Right ventricle myocardium inferior (tissue), 1 donor: ENCODE measurements at regions not wholly inside any gene's neighbourhood (a gene's known extent, or its start where the extent isn't known, plus 50 kb on each side); places are given as distances from the start of the nearest gene placed in this dataset.

Experiments used
- ATAC-seq: fragments of 200-7000 bp; cut with Tn5 transposase; one replicate; pipeline ENCODE4 v1.9.1; 2020; ENCODE audit warnings: mild to moderate bottlenecking, moderate library complexity
- DNase-seq: peaks from one replicate; pipeline ENCODE4 v3.0.0; 2021; ENCODE audit errors: missing footprints
- intact Hi-C: fragments of 100-400 bp; cut with DNase I; formaldehyde crosslinking; loops from one replicate; pipeline ENCODE4 v1.11.0; 2022
- donor health status: DM: no; HTN: yes; CAD: no; lungs with severe emphysema.

GRCh38 chr18:78601923-78602322 lies 377.7 kb upstream of the SALL3 start:
- ATAC-seq (no peak), DNase-seq (no peak)
- intact Hi-C loops, result loop anchor here (10.0 kb wide), 1 partner anchor 57 kb away; no protein-coding TSS in a partner anchor

DNA sequence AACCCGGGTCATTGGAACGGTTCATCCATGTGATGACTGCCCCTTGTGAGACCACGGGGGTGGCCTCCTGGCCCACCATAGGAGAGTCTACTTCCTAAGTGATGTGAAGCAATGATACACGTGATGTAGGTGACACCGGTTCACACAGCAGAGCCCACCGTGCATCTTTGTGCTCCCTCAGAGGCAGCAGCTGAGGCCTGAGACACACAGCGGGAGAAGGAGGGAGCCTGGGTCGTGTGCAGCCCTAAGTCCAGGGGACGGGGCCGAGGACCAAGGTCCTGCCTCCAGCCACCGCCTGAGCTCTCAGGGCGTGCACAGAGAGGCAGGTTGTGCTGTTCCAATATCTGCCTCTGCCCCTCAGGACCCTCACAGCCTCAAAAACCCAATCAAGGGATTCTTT lies 377.2 kb upstream of the SALL3 start:
- intact Hi-C loops, result loop anchor here (10.0 kb wide), 1 partner anchor 58 kb away; no protein-coding TSS in a partner anchor
- no peak for DNase-seq
- no peak for ATAC-seq

GRCh38 chr18:78603102-78603983 lies 376.3 kb upstream of the SALL3 start:
- DNase-seq, result no peak
- intact Hi-C loops, result loop anchor here (10.0 kb wide), 1 partner anchor 59 kb away; no protein-coding TSS in a partner anchor
- ATAC-seq, result no peak

DNA sequence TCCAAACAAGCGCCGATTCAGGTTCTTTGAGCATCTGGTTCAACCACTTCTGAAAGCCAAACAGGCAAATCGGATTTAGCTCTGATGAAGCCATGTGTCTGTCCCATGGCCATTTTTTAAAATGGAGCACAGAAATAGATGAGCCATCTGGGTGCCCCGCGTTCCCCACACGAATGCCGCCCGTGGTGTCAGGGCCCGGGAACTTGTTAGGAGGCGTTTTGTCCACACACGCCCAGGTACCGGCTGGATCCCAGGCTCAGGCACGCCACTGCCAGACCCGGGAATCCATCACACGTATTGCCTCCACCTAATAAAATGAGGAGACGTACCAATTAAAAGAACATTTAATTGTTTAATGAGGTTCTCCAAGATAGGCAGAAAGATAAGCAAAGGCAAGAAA lies 374.4 kb upstream of the SALL3 start:
- no peak for DNase-seq
- intact Hi-C loops, result loop anchor here (10.0 kb wide), 1 partner anchor 60 kb away; no protein-coding TSS in a partner anchor
- ATAC-seq, result no peak

DNA sequence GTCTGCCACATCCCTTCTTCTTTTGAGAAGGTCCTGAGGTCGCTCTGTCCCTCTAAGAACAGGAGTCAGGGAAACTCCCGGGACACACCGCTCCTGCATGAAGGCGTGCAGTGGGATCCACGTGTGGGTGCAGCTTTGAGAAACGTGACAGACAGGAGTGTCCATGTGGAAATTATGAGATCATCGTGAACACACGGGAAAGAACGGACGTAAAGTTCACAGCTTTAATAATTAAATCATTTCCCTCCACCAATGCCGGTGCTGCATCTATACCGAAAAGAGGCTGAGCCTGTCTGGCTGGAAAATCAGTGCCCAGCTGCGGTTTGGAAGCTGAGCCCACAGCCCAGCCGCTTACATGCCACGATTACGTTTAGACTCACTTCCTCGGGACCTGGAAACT lies 372.4 kb upstream of the SALL3 start:
- no peak for DNase-seq

DNA sequence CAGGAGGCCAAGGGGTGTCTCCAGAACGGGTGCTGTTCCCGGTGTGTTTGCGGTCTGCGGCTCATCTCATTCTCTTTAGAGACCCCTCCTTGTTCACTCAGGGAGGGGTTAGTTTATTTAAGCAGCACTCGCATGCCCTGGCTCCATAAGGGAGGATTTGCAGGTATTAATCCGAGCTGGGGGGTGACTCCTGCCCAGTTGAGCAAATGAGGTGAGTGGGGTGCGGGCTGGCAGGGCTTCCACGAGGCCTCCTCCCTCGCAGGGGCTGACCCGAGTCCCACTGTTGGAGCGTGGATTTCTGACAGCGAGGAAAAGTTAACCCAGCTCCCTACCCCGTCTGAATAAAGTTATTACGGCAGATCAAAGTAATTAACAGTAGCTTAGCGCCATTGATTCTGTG lies 371.8 kb upstream of the SALL3 start:
- intact Hi-C loops, result loop anchor here (10.0 kb wide), 1 partner anchor 63 kb away; no protein-coding TSS in a partner anchor
- ATAC-seq, result no peak
- DNase-seq, result no peak

More for the DNA sequence above, 372.4 kb upstream of the SALL3 start:
- ATAC-seq, result no peak
- intact Hi-C loops, result loop anchor here (10.0 kb wide), 1 partner anchor 62 kb away; no protein-coding TSS in a partner anchor

DNA sequence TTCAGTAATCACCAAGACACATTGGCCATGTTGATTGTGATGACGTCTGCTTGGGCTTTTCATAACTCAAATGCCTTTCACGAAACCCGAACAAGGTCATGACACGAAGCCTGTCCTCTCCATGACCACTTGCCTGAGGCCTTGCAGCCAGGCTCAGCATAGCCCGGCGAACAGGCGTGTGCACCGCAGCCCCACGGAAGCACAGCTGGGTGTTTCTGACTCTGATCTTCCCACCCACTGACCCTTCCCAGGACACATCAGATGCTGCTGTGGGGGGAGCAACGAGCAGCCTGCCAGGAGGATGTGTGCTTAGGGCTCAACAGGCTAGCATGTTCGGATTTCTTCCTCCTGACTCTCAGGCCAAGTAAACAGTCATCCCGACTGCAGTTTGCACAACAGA lies 369.4 kb upstream of the SALL3 start:
- intact Hi-C loops, result no loop called here
- no peak for DNase-seq
- no peak for ATAC-seq

DNA sequence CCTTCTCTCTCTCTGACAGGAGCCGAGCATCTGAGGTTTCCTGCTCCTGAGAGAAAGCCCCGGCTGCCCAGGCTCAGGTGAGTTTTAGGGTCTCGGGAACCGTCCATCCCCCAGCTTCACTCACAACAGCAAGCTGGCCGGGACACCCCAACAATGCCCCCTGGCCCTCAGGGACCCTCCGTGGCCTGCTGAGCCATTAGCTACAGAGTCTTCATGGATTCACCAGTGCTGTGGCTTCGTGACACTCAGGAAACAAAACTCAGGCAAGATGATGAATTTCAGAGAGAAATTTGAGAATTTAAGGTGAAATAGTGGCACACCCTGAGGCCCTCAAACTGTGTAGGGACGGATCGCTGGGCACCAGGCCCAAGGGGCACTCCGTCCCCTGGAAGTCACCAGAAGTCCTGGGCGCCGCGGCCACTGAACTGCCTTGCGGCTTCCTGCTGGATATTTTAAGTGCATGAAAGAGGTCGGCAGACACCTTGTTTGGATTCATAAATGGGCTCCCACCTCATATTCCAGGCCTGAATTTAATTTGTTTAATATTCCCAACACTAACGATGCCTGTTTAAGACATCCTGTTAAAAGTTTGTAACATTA lies 368.3 kb upstream of the SALL3 start:
- DNase-seq, result no peak
- intact Hi-C loops, result no loop called here
- ATAC-seq, result no peak

- DNase-seq, result no peak
- intact Hi-C loops, result no loop called here
- no peak for ATAC-seq
Measured at GRCh38 chr18:78611869-78612268, 367.7 kb upstream of the SALL3 start.

DNA sequence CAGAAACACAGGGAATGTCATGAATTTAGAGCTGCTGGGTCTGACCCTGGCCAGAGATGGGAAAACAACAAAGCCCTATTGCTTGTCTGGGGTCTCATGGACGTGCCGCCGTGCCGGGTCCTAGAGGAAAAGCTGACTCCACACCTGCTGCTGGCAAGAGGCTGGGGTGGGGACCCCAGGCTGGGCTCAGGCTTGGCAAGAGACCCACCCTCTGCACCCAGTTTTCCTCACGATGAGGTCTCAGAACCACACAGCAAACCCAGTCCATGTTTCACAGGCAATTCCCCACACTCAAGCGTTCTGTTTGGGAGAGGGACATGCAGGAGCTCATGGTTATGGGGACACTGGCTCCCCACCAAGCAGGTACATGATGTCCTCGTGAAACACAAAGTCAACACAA lies 367.3 kb upstream of the SALL3 start:
- intact Hi-C loops, result no loop called here
- ATAC-seq (no peak), DNase-seq (no peak)

DNA sequence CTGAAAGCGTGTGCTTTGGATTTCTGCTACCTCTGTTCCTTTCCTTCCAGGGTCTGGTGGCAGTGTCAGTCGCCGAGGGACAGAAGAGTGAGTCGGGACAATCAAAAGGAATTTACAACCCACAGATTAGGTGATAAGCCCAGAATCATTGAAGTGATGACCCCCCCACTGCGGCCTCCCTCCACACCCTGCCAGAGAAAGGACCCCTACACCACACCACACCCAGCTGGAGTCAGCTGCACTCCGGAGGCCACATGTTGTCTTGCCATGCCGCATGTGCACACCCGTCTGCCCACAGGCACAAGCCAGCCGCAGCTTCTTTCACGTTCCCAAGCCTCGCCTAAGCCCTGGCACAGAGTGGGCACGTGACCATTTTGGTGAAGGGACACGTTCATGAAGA lies 366.8 kb upstream of the SALL3 start:
- no peak for ATAC-seq
- intact Hi-C loops, result no loop called here
- no peak for DNase-seq

GRCh38 chr18:78618726-78619125 lies 360.9 kb upstream of the SALL3 start:
- intact Hi-C loops, result no loop called here
- ATAC-seq, result no peak
- DNase-seq, result no peak

DNA sequence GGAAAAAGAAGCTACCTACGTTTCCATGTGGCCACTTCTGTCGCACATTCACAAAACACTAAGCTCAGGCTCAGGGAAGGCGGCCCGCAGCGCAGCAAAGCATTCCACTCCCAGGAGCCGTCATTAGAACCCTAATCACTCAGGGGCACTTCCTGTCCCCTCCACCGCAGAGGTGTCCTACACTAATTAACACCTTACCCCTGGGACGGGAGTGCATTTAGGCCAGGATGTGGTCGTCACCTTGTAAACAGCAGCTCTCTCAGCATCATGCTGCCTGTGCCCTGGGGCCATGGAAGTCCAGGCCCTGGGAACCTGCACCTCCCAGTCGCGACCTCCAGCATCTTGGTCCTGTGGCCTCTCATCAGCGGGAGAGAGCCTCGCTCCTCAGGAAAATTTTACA lies 359.8 kb upstream of the SALL3 start:
- DNase-seq (no peak), ATAC-seq (no peak)
- intact Hi-C loops, result no loop called here

DNA sequence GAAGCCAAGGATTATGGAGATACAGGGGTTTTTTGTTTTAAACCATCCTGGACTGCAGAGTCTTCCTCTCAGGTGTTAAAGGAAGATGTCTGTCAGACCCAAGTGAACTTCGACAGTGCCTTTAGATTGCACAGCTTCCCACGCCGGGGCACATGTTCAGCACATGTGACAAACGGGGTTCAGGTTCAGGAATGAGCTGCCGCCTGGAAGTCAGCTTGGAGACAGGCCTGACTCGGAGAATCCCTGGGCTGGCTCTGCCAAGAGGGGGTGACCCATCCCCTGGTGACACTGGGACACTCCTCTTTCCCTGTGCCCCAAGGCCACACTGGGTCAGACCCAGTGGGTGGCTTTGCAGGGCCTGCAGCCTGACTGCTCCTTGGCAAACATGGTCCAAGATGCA lies 359.3 kb upstream of the SALL3 start:
- no peak for DNase-seq
- ATAC-seq, result no peak
- intact Hi-C loops, result no loop called here

DNA sequence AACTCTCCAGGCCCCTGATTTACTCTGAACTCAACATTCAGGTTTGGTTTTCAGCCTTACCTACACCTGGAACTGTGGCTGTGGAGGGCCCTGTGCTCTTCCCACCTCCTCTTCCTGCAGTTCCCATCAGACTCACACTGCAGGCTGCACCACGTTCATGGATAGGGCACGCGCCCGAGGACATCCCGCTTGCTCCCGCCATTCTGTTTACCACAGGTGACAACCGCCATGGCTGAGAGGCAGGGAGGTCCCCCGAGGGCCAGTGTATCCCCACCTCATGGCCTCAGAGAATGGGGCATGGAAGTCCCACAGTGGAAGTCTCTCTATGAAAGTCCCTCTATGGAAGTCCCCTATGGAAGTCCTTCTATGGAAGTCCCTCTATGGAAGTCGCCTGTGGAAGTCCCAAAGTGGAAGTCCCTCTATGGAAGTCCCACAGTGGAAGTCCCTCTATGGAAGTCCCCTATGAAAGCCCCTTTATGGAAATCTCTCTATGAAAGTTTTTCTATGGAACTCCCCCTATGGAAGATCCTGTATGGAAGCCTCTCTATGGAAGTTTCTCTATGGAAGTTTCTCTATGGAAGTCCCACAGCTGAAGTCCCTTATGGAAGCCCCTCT lies 358.4 kb upstream of the SALL3 start:
- DNase-seq (no peak), ATAC-seq (no peak)
- intact Hi-C loops, result no loop called here

DNA sequence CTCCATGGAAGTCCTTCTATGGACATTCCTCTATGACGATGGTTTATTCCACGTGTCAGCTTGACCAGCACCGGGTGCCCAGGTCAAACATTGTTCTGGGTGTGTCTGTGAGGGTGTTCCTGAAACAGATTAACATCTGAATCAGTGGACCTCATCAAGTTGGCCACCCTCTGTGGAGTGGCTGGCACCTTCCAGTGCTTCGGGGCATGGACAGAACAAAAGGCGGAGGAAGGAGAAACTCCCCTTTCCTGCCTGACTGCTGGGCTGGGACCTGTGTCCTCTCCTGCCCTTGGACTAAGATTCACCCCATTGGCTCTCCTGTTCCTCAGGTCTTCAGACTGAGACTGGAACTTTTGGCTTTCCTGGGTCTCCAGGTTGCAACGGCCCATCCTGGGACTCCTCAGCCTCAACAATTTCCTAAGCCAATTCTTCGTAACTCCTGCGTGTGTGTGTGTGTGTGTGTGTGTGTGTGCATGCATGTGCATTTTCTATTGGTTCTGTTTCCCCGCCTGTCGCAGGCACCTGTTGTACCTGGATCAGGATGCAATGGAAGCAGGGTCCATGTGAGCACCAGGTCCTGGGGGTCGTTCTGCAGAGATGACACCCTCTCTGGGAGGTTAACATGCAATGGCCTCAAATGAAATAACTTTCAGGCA lies 357.2 kb upstream of the SALL3 start:
- ATAC-seq (no peak), DNase-seq (no peak)
- intact Hi-C loops, result no loop called here

- ATAC-seq (no peak), DNase-seq (no peak)
Measured at GRCh38 chr18:78622907-78623541, 356.6 kb upstream of the SALL3 start.

GRCh38 chr18:78624646-78625279 lies 354.9 kb upstream of the SALL3 start:
- ATAC-seq (no peak), DNase-seq (no peak)
- intact Hi-C loops, result no loop called here

More at GRCh38 chr18:78622907-78623541, 356.6 kb upstream of the SALL3 start:
- intact Hi-C loops, result no loop called here
